Hepatocyte (in vitro differentiated cells): ENCODE measurements at regions not wholly inside any gene's neighbourhood (a gene's known extent, or its start where the extent isn't known, plus 50 kb on each side); places are given as distances from the start of the nearest gene placed in this dataset.

Experiments used
- EZH2phosphoT487 ChIP-seq: fragments of 200-600 bp; sonication (generic); IDR thresholded peaks from one replicate; pipeline ENCODE4 v1.6.1; 2018; ENCODE audit warnings: antibody characterized with exemption, mild to moderate bottlenecking, low read depth, moderate library complexity; ENCODE audit not compliant: unreplicated experiment, severe bottlenecking
- TF ChIP-seq, protein P1 (sequence below): fragments of 200-600 bp; sonication (generic); IDR thresholded peaks from 2 replicates; pipeline ENCODE4 v1.5.1; 2016; ENCODE audit warnings: antibody characterized with exemption, mild to moderate bottlenecking; ENCODE audit not compliant: poor library complexity

GRCh38 chr11:16630651-16631050 is 107.8 kb upstream of the C11orf58 start:
- TF ChIP-seq EZH2phosphoT487: no peak
- TF ChIP-seq, protein P1, sequence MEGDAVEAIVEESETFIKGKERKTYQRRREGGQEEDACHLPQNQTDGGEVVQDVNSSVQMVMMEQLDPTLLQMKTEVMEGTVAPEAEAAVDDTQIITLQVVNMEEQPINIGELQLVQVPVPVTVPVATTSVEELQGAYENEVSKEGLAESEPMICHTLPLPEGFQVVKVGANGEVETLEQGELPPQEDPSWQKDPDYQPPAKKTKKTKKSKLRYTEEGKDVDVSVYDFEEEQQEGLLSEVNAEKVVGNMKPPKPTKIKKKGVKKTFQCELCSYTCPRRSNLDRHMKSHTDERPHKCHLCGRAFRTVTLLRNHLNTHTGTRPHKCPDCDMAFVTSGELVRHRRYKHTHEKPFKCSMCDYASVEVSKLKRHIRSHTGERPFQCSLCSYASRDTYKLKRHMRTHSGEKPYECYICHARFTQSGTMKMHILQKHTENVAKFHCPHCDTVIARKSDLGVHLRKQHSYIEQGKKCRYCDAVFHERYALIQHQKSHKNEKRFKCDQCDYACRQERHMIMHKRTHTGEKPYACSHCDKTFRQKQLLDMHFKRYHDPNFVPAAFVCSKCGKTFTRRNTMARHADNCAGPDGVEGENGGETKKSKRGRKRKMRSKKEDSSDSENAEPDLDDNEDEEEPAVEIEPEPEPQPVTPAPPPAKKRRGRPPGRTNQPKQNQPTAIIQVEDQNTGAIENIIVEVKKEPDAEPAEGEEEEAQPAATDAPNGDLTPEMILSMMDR: no peak
